ENCODE measurements at regions not wholly inside any gene's neighbourhood (a gene's known extent, or its start where the extent isn't known, plus 50 kb on each side); places are given as distances from the start of the nearest gene placed in this dataset.
"Not testable (repeated sequence)": the region's sequence is repeated elsewhere in the genome, so short reads cannot be mapped to it uniquely, and the experiment has no call there.

DNA sequence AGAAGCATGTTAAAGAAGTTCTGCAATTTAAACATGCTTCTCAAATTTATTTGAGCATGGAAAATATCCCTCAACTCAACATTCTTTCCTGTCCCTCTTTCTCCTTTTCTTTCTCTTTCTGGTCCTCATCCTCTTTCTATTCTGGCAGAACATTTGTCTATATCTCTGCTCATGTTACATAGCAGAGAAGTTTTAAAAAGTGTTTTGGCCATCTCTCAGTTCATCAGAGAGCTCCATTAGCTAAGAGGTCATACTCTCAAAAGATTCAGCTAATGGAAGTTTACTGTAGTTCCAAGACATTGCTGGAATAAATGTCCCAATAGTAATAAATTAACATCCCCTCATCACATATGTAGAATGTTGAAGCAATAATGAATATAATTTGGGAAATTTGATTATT, 53.5 kb downstream of the XCL2 start:
- Histone ChIP-seq H3K36me3 (ENCODE audit: insufficient read depth, low read length) (no peaks in the 10 kb centered on the region), H3K4me1 (ENCODE audit: insufficient read depth, low read length) (peaks cover 68% of the 10 kb centered on the region), H3K4me3 (ENCODE audit: low read depth in 1 of 2, low read length in 2 of 2) (no peak overlapping the region), H3K9me3 (ENCODE audit: low read length) (no peaks in the 10 kb centered on the region), H3K27me3 (ENCODE audit: control insufficient read depth in 1 of 2, insufficient read depth in 2 of 2, low read length in 2 of 2) (no peaks in the 10 kb centered on the region), H3K9ac (ENCODE audit: low read length) (no peak overlapping the region), H3K27ac (ENCODE audit: low read depth, low read length) (no peak overlapping the region)

DNA sequence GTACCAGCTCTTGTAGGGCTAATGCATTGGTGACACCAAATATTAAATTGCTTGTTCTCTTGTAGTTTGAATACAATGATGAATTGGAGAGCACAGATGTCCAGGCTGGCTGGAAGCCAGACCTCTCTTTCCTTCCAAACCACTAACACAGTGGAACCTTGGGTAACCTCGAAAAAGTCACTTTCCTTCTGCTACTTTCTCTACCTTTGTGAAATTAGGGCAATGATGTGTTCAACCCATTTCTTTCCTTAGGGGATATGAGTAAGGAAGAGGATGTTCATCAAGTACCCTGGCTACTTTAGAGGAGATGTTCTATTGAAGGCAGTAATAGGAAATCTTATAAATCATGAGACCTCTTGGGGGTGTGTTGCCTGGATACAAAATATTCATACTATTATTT, 55.7 kb downstream of the XCL2 start:
- Histone ChIP-seq H3K27me3 (ENCODE audit: control insufficient read depth in 1 of 2, insufficient read depth in 2 of 2, low read length in 2 of 2) (no peaks in the 10 kb centered on the region), H3K36me3 (ENCODE audit: insufficient read depth, low read length) (no peaks in the 10 kb centered on the region), H3K4me3 (ENCODE audit: low read depth in 1 of 2, low read length in 2 of 2) (no peak overlapping the region), H3K9me3 (ENCODE audit: low read length) (no peaks in the 10 kb centered on the region), H3K27ac (ENCODE audit: low read depth, low read length) (peak overlapping the region; percentile 10), H3K9ac (ENCODE audit: low read length) (no peak overlapping the region), H3K4me1 (ENCODE audit: insufficient read depth, low read length) (peaks cover 70% of the 10 kb centered on the region)

DNA sequence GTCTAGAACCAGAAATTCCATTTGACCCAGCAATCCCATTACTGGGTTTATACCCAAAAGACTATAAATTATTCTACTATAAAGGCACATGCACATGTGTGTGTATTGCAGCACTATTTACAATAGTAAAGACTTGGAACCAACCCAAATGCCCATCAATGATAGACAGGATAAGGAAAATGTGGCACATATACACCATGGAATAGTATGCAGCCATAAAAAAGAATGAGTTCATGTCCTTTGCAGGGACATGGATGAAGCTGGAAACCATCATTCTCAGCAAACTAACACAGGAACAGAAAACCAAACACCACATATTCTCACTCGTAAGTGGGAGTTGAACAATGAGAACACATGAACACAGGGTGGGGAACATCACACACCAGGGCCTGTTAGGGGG, 57.0 kb downstream of the XCL2 start:
- H3K27ac ChIP-seq (ENCODE audit: low read depth, low read length); H3K9ac ChIP-seq (ENCODE audit: low read length); H3K27me3 ChIP-seq (ENCODE audit: control insufficient read depth in 1 of 2, insufficient read depth in 2 of 2, low read length in 2 of 2); H3K36me3 ChIP-seq (ENCODE audit: insufficient read depth, low read length); H3K9me3 ChIP-seq (ENCODE audit: low read length); H3K4me3 ChIP-seq (ENCODE audit: low read depth in 1 of 2, low read length in 2 of 2): not testable (repeated sequence)
- H3K4me1 ChIP-seq (ENCODE audit: insufficient read depth, low read length) = peaks cover 70% of the 10 kb centered on the region

DNA sequence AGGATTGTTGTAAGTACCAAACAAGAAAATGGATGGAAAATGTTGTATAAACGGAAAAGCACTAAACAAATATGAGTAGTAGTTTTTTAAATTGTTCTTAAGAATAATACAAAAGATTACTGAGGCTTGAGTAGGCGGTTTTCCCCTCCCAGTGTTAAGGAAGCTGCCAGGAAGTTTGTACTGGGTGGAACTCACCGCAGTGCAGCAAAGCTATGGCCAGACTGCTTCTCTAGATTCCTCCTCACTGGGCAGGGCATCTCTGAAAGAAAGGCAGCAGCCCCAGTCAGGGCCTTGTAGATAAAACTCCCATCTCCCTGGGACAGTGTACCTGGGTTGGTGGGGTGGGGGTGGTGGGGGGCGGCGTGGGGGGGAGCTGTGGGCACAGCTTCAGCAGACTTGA, 58.7 kb downstream of the XCL2 start:
- H3K4me3 ChIP-seq (ENCODE audit: low read depth in 1 of 2, low read length in 2 of 2) = no peak overlapping the region
- H3K9me3 ChIP-seq (ENCODE audit: low read length) = no peaks in the 10 kb centered on the region
- no peak overlapping the region for H3K9ac ChIP-seq (ENCODE audit: low read length)
- H3K4me1 ChIP-seq (ENCODE audit: insufficient read depth, low read length) = peaks cover 68% of the 10 kb centered on the region
- no peaks in the 10 kb centered on the region for H3K27me3 ChIP-seq (ENCODE audit: control insufficient read depth in 1 of 2, insufficient read depth in 2 of 2, low read length in 2 of 2)
- H3K27ac ChIP-seq (ENCODE audit: low read depth, low read length) = peak overlapping the region; percentile 15
- no peaks in the 10 kb centered on the region for H3K36me3 ChIP-seq (ENCODE audit: insufficient read depth, low read length)

DNA sequence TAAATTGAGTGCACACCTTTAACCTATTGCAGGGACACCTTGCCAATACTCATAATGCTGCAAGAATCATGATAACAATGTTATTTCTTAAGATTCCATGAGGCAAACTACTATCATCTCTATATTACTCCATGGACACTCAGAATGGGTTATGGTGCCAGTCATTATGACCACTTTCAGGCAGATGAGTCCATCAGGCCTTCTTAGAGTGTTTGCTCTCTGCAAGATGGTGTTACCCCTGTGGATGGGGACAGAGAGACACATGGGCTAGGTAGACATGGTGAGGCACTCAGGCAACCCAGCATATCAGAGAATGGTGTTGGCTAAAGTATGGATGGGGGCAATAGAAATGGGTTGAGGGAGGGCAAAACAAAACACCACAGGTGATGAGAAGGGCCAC, 59.7 kb downstream of the XCL2 start:
- Histone ChIP-seq H3K4me3 (ENCODE audit: low read depth in 1 of 2, low read length in 2 of 2) (no peak overlapping the region), H3K4me1 (ENCODE audit: insufficient read depth, low read length) (peaks cover 59% of the 10 kb centered on the region), H3K27me3 (ENCODE audit: control insufficient read depth in 1 of 2, insufficient read depth in 2 of 2, low read length in 2 of 2) (no peaks in the 10 kb centered on the region), H3K9ac (ENCODE audit: low read length) (no peak overlapping the region), H3K36me3 (ENCODE audit: insufficient read depth, low read length) (no peaks in the 10 kb centered on the region), H3K27ac (ENCODE audit: low read depth, low read length) (peak overlapping the region; percentile 10), H3K9me3 (ENCODE audit: low read length) (no peaks in the 10 kb centered on the region)

DNA sequence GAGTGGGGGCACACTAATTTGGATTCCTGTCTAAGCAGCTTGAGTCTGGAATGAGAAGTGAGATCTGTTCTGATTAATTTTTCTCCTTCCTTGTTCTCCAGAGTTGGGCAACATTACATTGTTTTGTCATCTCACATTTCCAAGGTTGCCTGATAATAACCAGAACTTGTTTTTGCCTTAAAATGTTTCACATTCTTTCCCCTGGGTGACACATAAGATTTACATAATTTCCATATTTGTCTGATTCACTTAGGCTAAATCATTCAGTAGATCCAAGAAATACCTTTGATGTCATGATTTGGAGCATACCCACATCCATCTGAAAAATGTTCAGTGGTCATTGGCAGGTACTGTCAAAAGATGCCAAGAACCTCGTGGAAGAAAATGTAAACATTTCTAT, 60.3 kb downstream of the XCL2 start:
- no peak overlapping the region for H3K4me3 ChIP-seq (ENCODE audit: low read depth in 1 of 2, low read length in 2 of 2)
- H3K4me1 ChIP-seq (ENCODE audit: insufficient read depth, low read length) = peaks cover 59% of the 10 kb centered on the region
- H3K9me3 ChIP-seq (ENCODE audit: low read length) = no peaks in the 10 kb centered on the region
- H3K9ac ChIP-seq (ENCODE audit: low read length) = no peak overlapping the region
- H3K36me3 ChIP-seq (ENCODE audit: insufficient read depth, low read length) = no peaks in the 10 kb centered on the region
- no peak overlapping the region for H3K27ac ChIP-seq (ENCODE audit: low read depth, low read length)
- H3K27me3 ChIP-seq (ENCODE audit: control insufficient read depth in 1 of 2, insufficient read depth in 2 of 2, low read length in 2 of 2) = no peaks in the 10 kb centered on the region

DNA sequence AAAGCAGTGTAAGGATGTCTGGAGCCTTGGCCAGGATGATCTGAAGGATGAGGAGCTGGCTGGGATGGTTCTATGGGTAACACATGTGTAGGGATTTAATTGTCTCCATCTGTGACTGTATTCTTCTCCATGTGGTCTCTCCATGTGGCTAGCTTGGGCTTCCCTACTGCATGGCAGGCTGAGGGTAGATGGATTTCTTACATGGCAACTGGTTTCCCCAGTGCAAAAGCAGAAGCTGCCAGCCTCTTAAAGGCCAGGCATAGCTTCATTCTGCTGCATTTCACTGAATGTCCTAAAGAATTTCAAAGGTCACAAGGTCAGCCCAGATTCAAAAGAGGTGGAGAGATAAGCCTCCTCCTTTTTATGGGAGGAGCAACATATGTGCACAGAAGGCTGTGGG, 61.7 kb downstream of the XCL2 start:
- Histone ChIP-seq H3K9me3 (ENCODE audit: low read length) (no peaks in the 10 kb centered on the region), H3K27ac (ENCODE audit: low read depth, low read length) (peak overlapping the region; percentile 73), H3K4me3 (ENCODE audit: low read depth in 1 of 2, low read length in 2 of 2) (no peak overlapping the region), H3K4me1 (ENCODE audit: insufficient read depth, low read length) (peaks cover 57% of the 10 kb centered on the region), H3K27me3 (ENCODE audit: control insufficient read depth in 1 of 2, insufficient read depth in 2 of 2, low read length in 2 of 2) (no peaks in the 10 kb centered on the region), H3K9ac (ENCODE audit: low read length) (no peak overlapping the region), H3K36me3 (ENCODE audit: insufficient read depth, low read length) (no peaks in the 10 kb centered on the region)

DNA sequence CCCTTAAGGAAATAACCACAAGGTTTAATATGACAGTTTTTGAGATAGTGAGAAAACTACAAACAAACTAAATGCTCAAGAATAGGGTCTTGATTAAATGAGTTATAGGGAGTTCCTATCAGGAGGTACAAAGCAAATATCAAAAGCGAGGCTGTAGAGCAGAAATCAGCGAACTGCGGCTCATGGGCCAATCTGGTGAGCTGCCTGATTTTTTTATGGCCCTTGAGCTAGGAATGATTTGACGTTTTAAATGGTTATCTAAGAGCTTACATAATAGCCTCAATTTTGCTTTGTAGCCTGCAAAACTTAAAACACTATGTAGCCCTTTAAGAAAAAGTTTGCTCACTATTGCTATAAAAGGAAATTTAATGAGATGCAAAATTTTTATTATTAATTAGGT, 62.2 kb downstream of the XCL2 start:
- Histone ChIP-seq H3K9ac (ENCODE audit: low read length) (no peak overlapping the region), H3K27me3 (ENCODE audit: control insufficient read depth in 1 of 2, insufficient read depth in 2 of 2, low read length in 2 of 2) (no peaks in the 10 kb centered on the region), H3K4me1 (ENCODE audit: insufficient read depth, low read length) (peaks cover 62% of the 10 kb centered on the region), H3K9me3 (ENCODE audit: low read length) (no peaks in the 10 kb centered on the region), H3K36me3 (ENCODE audit: insufficient read depth, low read length) (no peaks in the 10 kb centered on the region), H3K4me3 (ENCODE audit: low read depth in 1 of 2, low read length in 2 of 2) (no peak overlapping the region), H3K27ac (ENCODE audit: low read depth, low read length) (peak overlapping the region; percentile 73)

DNA sequence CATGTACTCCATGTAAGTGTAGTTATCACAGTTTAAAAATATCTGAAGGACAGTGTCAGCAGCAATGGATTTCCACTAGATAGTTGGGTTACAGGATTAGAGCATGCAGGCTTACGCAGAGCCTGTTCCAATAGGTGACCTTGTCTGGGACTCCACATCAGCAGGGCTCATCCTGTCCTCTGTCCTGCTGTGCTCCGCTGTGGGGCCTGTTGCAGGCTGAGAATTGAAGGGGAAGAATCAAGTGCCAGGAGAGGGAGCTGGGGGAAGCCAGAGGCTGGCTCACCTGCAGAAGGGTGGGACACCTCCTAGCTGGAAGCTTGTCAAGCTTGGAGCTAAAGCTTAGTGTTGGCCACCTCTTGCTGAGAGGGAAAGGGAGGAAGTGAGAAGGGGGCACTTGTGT, 62.8 kb downstream of the XCL2 start:
- H3K4me1 ChIP-seq (ENCODE audit: insufficient read depth, low read length) = peaks cover 65% of the 10 kb centered on the region

DNA sequence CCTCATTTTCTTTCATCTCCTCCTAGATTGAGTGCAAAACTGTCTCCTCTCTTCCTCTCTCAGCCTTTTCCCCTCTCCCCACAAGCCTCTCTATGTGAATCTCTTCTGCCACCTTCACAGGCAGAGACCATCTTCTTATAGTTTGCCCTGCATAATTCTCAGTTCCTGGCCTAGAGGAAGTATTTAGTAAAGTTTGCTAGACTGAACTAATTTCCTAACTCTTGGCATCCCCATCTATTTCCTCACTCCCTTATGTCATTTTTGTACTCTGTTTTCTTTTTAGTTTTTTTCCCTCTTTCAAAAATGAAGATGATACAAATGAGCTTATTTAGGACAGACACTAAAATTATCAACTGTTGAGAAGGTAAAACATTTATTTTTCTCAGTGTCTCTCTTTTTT, 66.0 kb downstream of the XCL2 start:
- H3K4me3 ChIP-seq (ENCODE audit: low read depth in 1 of 2, low read length in 2 of 2) = no peak overlapping the region
- H3K9me3 ChIP-seq (ENCODE audit: low read length) = no peaks in the 10 kb centered on the region
- no peak overlapping the region for H3K9ac ChIP-seq (ENCODE audit: low read length)
- H3K36me3 ChIP-seq (ENCODE audit: insufficient read depth, low read length) = no peaks in the 10 kb centered on the region
- peaks cover 43% of the 10 kb centered on the region for H3K4me1 ChIP-seq (ENCODE audit: insufficient read depth, low read length)
- H3K27ac ChIP-seq (ENCODE audit: low read depth, low read length) = no peak overlapping the region
- no peaks in the 10 kb centered on the region for H3K27me3 ChIP-seq (ENCODE audit: control insufficient read depth in 1 of 2, insufficient read depth in 2 of 2, low read length in 2 of 2)

More for the DNA sequence above, 62.8 kb downstream of the XCL2 start:
- Histone ChIP-seq H3K9me3 (ENCODE audit: low read length) (no peaks in the 10 kb centered on the region), H3K4me3 (ENCODE audit: low read depth in 1 of 2, low read length in 2 of 2) (no peak overlapping the region), H3K36me3 (ENCODE audit: insufficient read depth, low read length) (no peaks in the 10 kb centered on the region), H3K9ac (ENCODE audit: low read length) (no peak overlapping the region), H3K27ac (ENCODE audit: low read depth, low read length) (no peak overlapping the region), H3K27me3 (ENCODE audit: control insufficient read depth in 1 of 2, insufficient read depth in 2 of 2, low read length in 2 of 2) (no peaks in the 10 kb centered on the region)

DNA sequence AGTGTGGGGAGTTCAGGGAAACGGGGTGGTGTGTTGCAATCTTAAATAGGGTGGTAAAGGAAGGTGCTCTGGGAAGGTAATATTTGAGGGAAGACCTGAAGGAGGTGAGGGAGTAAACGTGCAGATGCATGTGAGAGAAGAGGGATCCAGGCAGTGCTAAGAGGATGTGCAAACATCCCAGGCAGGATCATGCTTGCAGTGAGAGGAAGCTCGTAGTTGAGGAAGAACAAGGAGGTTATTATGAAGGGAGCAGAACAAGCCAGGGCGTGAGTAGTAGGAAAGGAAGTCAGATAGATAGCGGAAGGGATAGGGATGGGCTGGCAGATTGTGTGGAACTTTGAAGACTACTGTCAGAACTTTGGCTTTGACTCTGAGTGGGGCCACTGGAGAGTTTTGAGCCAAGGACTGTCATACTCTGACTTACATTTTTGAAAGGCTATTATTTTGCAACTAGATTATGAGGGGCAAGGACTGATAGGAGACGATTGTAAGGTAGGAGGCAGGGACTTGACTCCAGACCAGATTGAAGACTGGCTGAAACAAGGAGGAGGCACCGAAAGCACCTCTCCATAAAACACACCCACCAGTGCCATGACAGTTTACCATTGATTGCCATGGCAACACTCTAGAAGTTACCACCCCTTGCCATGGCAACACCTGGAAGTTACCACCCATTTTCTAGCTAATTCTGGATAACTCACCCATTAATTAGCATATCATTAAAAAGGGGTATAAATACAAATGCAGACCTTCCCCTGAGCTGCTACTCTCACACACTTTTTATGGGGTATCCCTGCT, 67.0 kb downstream of the XCL2 start:
- H3K27ac ChIP-seq (ENCODE audit: low read depth, low read length) = no peak overlapping the region
- no peaks in the 10 kb centered on the region for H3K27me3 ChIP-seq (ENCODE audit: control insufficient read depth in 1 of 2, insufficient read depth in 2 of 2, low read length in 2 of 2)
- no peak overlapping the region for H3K4me3 ChIP-seq (ENCODE audit: low read depth in 1 of 2, low read length in 2 of 2)
- no peaks in the 10 kb centered on the region for H3K9me3 ChIP-seq (ENCODE audit: low read length)
- H3K9ac ChIP-seq (ENCODE audit: low read length) = no peak overlapping the region
- peaks cover 33% of the 10 kb centered on the region for H3K4me1 ChIP-seq (ENCODE audit: insufficient read depth, low read length)
- H3K36me3 ChIP-seq (ENCODE audit: insufficient read depth, low read length) = no peaks in the 10 kb centered on the region

DNA sequence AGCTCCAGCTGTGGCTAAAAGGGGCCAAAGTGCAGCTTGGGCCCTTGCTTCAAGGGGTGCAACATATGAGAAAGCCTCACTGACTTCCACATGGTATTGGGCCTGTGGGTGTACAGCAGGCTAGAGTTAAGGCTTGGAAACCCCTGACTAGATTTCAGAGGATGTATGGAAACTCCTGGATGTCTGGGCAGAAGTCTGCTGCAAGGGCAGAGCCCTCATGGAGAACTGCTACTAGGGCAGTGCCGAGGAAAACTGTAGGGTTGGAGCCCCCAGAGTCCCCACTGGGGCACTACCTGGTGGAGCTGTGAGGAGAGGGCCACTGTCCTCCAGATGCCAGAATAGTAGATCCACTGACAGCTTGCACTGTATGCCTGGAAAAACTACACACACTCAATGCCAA, 69.5 kb downstream of the XCL2 start:
- no peak overlapping the region for H3K4me3 ChIP-seq (ENCODE audit: low read depth in 1 of 2, low read length in 2 of 2)
- no peaks in the 10 kb centered on the region for H3K27me3 ChIP-seq (ENCODE audit: control insufficient read depth in 1 of 2, insufficient read depth in 2 of 2, low read length in 2 of 2)
- H3K4me1 ChIP-seq (ENCODE audit: insufficient read depth, low read length) = peaks cover 34% of the 10 kb centered on the region
- no peaks in the 10 kb centered on the region for H3K9me3 ChIP-seq (ENCODE audit: low read length)
- H3K27ac ChIP-seq (ENCODE audit: low read depth, low read length) = no peak overlapping the region
- no peak overlapping the region for H3K9ac ChIP-seq (ENCODE audit: low read length)
- H3K36me3 ChIP-seq (ENCODE audit: insufficient read depth, low read length) = no peaks in the 10 kb centered on the region

Data from muscle layer of colon (tissue), 2 donors.